ENCODE measurements at regions not wholly inside any gene's neighbourhood (a gene's known extent, or its start where the extent isn't known, plus 50 kb on each side); places are given as distances from the start of the nearest gene placed in this dataset.
"Not testable (repeated sequence)": the region's sequence is repeated elsewhere in the genome, so short reads cannot be mapped to it uniquely, and the experiment has no call there.

DNA sequence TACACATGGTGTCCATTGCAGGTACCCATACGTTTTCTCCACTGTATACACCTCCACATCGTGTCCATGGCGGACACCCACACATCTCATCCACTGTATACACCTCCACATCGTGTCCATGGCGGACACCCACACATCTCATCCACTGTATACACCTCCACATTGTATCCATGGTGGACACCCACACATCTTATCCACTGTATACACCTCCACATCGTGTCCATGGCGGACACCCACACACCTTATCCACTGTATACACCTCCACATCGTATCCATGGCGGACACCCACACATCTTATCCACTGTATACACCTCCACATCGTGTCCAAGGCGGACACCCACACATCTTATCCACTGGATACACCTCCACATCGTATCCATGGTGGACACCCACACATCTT is 50.4 kb upstream of the TTC34 start:
- not testable (repeated sequence) for DNase-seq (ENCODE audit: low read depth)

DNA sequence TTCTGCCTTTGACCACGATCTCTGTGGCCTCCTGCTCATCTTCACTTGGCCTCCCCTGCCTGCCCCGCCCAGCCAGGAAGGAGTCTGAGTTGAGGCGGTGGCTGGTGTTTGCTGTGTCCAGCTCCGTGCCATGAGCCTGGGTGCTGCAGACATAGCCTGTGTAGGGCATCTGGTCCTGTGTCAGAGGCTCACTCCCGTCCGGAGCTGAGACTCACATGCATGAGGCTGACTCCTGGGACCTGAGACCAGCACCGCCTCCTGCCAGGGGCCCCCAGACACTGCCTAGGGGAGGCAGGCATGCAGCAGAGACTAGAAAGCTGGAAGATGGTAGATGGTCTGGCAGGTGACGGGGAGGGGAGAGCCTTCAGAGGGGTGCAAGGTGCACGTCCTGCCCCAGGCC is 52.2 kb upstream of the TTC34 start:
- no peak for DNase-seq (ENCODE audit: low read depth)

DNA sequence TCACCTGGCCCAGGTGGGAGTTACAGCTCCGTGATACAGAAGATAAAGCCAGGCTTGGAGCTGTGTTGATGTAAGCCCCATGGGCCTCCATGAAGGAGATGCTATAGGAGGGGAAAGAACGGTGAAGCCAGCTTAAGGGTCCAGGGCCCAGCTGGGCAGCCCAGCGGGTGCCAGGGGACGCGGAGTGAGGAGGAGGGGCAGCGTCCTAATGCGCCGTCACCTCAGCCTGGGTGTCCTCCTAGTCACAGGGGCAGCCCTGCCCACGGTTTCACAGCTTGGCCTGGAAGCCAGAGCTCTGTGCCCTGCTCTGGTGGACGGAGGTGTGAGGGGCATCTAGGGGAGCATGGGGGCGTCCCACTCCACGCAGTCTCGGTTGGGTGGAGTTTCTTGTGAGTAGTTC is 52.7 kb upstream of the TTC34 start:
- no peak for DNase-seq (ENCODE audit: low read depth)

DNA sequence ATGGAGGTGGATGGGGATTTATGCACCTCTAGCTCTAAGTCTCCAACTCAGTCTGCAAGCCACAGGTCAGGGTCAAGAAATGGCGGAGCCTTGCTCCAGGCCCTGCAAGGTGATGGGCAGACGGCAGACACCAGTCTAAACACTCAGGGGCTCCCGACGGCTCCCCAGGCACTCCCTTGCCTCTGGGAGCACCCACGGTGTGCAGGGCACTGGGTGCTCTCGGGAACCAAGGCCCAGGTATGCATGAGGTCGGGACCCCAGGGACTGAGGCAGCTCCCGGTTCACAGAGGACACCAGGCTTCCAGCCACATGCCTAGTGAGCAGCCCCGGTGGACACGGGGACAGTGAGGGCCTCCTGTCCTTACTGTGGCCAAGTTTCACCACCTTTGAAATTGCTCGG is 53.1 kb upstream of the TTC34 start:
- no peak for DNase-seq (ENCODE audit: low read depth)

DNA sequence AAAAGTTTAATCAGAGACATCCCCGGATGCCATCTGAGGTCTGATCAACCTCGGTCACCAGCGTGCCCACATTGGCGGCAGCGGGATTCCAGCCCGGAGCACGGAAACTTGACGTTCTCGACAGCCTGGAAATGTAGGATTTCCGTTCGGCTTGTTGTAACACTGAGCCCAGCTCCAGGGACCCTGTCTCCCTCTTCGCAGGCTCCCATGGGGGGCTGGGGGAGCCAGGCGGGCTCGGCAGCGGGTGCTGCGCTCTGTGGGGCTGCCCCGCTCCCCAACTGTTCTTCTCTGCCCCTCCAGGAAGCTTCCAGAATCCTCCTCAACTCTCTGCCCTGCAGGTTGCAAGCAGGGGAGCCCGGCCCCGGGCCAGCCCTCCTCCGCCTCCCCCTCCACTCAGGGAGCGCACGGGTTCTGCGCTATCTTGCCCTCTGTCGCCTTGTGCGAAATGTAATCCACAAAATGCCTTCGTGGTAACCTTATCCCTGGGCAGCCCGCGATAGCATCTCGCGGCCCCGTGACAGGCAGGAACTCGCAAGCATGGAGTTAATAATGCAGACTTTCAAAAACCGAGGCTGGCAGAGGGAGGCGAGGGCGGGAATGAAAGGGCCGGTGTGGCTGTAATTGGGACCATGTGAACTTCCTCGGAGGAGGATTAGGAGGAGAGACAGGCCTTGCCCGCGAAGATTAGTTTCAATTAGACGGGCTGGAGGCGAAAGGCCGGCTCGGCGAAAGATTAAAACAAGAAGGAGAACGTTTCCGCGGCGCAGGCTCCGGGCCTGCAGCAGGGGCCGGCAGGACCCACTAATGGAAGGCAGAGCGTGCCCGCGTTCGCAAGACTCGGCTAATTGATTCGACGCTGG is 53.9 kb upstream of the TTC34 start:
- DNase-seq (ENCODE audit: low read depth), result no peak

DNA sequence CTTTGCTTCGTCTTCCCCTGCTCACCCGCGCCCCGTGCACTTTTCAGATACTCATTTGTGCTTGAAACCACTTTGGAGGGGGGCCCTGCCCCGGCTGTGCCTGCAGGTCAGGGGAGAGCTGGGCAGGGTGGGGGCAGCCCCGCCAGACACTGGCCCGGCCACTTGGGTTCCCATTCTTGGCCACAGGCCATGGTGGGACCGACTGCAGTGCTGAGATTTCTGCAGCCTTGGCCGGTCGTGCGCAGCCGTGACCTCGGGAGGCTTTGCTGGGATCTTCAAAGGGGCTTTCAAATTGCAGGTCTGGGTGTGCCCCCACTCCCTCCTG is 54.5 kb upstream of the TTC34 start:
- DNase-seq (ENCODE audit: low read depth), result no peak

DNA sequence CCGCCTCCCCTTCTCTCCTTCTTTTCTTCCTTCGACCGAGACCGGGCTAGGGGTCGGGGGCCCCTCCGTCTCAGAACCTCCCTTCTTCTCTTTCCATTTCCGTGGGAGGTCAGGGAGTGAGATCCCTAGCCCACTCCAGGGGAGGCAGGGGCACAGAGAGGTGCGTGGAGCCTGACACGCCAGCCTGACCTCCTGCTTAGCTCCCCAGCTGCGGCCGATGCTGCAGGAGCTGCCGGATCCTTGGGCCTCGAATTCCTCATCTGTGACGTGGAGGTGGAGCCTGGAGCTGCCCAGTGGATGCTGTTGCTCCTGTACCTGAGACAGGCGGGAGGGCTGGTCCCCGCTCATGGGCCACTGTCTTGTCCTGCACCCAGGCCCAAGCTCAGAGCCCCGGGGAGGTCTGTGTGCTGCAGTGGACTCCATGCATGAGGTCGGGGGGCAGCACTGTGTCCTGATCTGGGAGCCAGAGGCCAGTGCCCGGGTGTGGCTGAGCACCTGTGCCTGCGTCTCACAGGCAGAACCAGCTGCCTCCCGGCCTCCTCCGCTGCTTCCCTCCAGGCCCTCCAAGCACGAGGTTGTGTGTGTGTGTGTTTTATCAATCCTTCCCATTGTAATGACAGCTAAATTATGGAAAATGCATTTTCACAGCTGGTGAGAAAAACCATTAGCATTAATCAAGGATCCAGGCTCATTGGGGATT is 55.3 kb upstream of the TTC34 start:
- no peak for DNase-seq (ENCODE audit: low read depth)

DNA sequence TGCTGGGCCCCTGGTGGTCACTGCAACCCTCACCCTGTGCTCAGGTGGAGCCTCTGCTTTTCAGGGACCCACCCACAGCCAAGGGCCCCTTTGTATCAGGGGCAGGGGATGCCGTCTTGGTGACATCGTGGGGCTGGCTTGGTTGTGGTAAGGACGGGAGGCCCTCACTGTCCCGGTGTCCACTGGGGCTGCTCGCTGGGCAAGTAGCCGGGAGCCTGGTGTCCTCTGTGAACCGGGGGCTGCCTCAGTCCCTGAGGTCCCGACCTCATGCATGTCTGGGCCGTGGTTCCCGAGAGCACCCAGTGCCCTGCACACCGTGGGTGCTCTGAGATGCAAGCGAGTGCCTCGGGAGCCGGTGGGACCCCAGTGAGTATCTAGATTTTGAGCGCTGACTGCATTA is 56.0 kb upstream of the TTC34 start:
- DNase-seq (ENCODE audit: low read depth), result no peak

DNA sequence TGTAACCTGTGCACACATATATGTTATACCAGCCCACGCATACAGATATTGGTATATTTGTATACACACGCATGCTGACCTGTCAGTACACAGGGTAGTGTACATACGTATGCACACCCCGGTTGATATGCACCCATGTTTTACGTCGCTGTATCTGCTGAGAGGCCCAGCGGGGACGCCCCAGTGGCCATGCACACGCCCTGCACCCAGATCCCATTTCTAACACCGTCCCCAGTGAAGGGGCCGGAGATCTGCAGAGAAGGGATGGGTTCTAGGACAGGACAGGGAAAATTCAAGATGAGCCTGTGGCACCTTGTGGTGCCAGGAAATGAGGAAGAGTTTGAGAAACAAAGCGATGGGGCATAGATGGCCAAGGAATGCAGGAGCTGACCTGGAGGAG is 57.2 kb upstream of the TTC34 start:
- DNase-seq (ENCODE audit: low read depth), result no peak

DNA sequence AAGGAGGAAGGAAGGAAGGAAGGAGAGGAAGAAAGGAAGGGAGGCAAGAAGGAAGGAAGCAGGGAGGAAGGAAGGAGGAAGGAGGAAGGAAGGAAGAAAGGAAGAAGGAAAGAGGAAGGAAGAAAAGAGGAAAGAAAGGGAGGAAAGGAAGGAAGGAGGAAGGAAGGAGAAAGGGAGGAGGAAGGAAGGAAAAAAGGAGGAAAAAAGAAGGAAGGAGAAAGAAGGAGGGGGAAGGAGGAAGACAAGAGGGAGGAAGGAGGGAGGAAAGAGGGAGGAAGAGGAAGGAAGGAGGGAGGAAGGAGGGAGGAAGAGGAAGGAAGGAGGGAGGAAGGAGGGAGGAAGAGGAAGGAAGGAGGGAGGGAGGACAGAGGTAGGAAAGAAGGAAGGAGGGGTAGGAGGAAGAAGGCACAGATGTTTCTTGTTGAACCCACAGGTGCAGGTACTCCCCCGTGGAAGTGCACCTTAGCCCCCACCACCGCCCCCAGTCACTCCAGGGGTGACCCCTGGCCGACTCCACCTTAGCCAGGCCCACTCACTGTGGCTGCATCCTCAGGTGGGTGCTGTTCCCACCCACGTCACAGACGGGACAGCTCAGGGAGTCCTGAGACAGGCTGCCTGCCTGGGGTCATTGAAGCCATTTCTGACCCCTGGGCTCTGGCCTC is 57.9 kb upstream of the TTC34 start:
- no peak for DNase-seq (ENCODE audit: low read depth)

DNA sequence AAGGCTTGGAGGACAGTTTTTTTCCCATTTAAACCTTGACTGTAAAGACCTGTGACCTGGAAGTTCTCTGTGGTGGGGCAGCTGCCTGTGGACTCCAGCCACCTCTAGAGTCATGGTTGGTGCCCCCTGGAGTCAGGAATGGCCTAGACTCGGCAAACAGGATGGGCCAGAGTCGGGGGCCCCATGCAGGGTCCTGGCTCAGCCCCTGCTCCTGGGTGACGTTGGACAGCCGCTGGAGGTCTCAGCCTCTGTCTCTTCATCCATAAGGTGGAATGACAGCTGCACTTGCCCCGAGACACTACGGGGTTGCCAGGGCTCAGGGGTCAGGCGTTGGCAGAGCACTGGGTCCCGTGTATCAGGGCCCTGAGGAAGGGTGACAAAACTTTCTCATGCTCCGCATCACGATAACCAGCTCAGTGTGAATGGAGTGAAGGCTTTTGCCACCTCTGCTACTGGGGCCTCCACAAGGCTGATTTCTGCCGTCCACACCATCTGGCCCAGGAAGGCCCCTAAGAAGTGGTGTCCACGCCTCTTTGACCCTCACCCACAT is 58.5 kb upstream of the TTC34 start:
- DNase-seq (ENCODE audit: low read depth), result no peak

DNA sequence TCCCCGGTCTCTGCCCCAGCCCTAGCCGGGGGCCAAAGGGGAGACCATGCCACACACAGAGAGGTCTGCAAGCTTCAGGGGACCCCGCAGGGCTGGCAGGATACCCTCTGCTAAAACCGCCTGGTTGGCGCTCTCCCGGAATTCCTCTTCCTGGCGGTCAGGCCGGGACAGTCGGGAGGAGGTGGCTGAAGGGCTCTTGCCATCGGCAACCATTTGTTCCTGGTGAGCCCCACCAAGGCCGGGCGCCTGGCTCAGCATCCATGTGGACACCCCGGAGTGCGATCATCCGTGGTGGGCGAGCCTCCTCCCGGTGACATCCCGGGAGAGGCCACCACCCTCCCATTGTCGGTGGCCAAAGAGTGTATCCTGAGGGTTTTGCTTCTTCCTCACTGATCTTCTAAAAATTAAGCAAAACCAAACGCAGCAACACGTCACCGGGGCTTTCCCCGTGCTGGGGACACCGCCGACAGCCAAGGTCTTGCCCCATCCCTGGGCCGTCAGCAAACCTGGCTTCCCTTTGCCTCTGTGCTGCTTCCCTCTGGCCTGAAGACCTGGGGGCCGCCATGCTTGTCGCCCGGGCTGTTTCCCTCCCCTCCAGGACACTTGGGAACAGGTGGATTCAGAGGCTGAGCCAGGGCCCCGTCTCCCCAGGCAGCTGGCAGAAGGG is 59.1 kb upstream of the TTC34 start:
- no peak for DNase-seq (ENCODE audit: low read depth)

DNA sequence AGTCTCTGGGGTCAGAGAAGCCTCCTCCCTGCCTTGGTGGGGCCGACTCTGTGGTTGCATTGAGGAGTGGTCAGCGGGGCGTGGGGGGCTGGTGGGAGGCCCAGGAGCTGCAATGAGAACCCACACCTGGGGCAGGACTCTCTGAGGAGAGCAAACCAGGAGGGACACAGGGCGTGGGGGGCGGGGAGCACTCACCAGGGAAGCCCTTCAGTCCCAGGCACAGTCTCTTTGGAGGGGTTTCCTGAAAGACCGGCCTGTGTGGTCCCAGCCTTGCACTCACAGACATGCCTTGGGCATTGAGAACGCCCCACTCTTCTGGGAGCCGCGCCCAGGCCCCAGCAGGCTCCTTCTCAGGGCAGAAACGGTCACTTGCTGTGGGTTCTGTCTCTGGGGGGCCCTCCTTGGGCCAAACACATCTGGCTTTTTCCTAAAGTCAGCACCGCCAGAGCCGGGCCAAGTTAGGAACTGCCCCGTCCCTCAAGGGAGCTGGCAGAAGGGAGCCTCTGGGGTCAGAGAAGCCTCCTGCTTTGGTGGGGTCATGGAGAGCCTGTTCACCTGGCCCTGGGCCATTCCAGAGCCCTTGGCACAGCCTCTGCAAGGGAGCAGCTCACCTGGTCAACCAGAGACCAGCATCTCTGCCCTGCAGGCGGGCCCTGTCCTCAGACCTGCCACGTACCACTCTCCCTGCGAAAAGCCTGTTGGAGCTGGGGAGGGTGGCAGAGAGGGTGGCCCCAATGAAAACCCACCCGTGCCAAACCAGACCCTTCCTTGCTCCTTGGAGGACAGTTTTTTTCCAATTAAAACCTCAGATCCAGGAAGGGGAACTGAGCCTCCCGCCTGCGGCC is 59.9 kb upstream of the TTC34 start:
- no peak for DNase-seq (ENCODE audit: low read depth)

DNA sequence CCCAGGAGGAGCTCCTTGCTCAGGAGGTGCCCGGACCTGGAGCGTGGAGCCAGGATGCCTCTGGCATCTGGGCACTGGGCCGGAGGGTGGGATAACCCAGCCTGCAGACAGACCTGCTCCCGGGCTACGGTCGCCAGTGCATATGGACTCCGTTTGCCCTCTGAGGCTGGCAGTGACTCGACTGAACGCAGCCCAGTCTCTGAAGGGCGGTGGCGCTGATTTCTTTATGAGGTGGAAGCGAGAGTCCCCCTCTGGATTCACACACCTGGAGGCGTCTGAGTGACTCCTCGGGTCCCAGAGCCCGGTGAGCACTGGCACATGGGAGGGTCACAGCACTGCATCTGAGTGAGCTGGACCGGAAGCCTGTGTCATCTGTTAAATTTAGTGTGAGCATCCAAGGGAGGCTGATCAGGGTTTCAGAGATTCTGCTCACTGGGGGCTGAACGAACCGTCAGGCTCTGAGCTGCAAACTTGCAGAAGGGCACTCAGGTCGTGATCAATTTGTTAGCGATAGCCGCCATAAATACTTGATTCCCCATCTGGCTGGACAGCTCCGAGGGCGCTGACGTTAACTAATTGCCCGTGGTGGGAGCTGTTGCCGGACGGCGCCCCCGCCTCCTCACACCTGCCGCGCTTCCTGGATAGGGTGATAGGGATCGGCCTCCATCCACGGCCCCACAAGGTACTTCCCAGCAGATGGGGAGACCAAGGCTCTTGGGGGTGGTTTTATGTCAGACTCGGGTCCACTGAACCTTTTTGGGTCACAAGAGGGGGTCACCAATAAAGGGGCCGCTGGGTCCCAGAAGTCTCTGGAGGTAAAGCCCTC is 60.7 kb upstream of the TTC34 start:
- DNase-seq (ENCODE audit: low read depth), result no peak

DNA sequence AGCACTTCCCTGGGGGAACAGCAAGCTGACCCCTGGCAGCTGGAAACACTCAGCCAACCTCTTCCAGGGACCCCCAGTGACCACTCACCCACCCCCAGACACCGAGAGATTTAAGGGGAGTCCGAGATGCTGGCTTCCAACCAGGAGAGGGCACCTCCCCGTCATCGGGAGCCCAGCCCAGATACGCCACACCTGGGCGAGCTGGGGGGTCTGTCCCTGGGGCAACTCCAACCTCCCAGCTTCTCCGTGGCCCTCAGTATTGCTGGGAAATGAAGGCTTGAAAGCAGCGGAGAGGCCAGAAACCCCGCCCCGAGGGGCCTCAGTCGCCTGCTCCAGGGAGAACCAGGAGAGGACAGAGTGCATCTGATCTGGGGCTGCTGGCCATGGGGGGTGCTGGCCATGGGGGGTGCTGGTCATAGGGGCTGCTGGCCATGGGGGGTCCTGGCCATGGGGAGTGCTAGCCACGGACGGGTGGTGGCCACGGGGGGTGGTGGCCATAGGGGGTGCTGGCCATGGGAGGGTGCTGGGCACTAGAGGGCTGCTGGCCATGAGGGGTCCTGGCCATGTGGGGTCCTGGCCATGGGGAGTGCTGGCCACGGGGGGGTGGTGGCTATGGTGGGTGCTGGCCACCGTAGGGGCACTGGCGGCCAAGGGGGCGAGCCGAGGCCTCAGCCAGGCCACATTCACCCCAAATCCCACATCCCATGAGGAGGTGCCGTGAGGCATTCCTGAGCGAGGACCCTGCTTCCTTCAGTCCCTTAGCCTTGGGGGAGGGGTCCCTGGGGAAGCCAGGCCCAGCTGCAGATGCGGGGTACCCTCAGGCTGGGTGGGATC is 61.5 kb upstream of the TTC34 start:
- DNase-seq (ENCODE audit: low read depth), result no peak

DNA sequence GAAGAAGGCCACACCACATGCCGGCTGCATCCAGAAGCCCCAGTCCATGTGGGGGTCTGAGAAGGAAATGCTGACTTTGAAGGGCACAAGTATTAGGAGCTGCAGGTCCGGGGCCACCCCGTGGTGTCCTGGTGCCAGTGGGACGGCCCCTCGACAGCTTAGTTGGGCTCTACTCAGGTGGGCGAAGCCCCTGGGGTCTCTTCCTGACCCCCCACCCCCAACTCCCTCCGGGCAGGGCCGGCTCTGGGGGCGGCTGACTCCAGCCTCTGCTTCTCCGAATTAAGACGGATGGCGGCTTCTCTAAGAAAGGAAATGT is 62.1 kb upstream of the TTC34 start:
- DNase-seq (ENCODE audit: low read depth), result no peak

DNA sequence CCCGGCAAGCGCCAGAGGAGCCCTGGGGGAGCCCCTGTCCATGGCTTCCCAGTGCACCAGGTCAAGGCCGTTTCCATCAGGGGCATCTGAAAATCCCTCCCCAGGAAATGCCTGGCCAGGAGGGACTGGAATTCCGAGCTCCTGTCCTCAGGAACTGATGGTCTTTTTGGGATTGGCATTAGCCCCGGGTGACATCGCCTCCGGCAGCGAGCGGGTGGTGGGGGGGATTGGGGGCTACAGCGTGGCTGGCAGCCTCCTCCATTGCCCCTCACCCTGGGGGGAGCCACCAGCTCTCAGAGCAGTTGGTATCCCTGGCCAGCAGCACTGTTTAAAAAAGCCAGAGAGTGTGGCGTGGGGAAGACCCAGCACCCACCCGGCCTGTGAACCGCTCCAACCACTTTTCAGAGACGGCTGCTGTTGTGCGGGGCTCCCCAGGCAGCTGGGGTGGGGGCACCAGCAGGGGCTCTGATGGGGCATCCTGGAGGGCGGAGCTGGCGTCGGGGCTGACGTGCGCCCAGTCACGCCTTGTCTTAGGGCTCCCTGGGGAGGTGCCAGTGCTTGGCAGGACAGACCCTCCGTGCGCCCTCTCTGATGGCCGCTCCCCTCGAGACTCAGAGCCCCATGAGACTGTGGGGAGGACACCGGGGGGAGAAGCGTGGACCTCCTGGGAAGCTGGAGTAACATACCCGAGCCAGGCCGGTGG is 62.9 kb upstream of the TTC34 start:
- no peak for DNase-seq (ENCODE audit: low read depth)

DNA sequence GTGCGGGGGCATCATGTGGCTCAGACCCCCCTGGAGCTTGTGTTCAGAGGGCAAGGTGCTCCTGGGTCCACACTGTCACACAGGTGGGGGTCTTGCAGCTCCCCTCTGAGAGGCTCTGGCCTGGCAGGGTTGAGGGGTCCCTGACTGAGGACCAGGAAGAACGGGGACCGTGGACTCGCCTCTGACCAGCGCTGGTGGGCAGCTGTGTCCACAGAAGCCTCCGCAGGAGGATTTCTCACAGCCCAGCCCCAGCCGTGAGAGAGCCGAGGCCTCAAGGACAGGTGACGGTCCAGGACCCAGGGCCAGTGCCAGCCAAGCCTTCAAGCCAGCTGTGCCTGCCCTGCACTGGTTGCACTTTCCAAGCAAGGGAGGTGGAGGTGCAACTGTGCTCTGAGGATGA is 63.5 kb upstream of the TTC34 start:
- no peak for DNase-seq (ENCODE audit: low read depth)
